Activated naive CD8-positive, alpha-beta T cell treated with anti-CD3 and anti-CD28 coated beads, Interleukin-2, amount 10 ng/mL, durations not matched to agents 7 days and 5 days (primary cell): ENCODE measurements at regions not wholly inside any gene's neighbourhood (a gene's known extent, or its start where the extent isn't known, plus 50 kb on each side); places are given as distances from the start of the nearest gene placed in this dataset.
"Not testable (repeated sequence)": the region's sequence is repeated elsewhere in the genome, so short reads cannot be mapped to it uniquely, and the experiment has no call there.

Experiments used
- ATAC-seq: fragments of 150-1000 bp; cut with Tn5 transposase; one replicate; pipeline ENCODE4 v1.10.0; 2021; ENCODE audit warnings: low read depth, moderate library complexity
- POLR2A ChIA-PET: fragments of 350-600 bp; sonication (Branson Sonifier 250); formaldehyde crosslinking; loops from one replicate; lab custom pipeline; 2021; ENCODE audit warnings: antibody characterized with exemption; lab: Charles Lee
- DNase-seq: peaks from one replicate; pipeline ENCODE4 v3.0.0; 2021
- H3K27ac Mint-ChIP-seq: one replicate; pipeline ENCODE4 v1.8.0; 2022; ENCODE audit warnings: mild to moderate bottlenecking, mixed read lengths
- H3K27me3 Mint-ChIP-seq: one replicate; pipeline ENCODE4 v1.8.0; 2022; ENCODE audit warnings: mild to moderate bottlenecking, moderate library complexity, mixed read lengths
- H3K36me3 Mint-ChIP-seq: one replicate; pipeline ENCODE4 v1.8.0; 2021; ENCODE audit warnings: mild to moderate bottlenecking, mixed read lengths
- H3K4me1 Mint-ChIP-seq: one replicate; pipeline ENCODE4 v1.8.0; 2021; ENCODE audit warnings: mixed read lengths
- H3K4me3 Mint-ChIP-seq: one replicate; pipeline ENCODE4 v1.8.0; 2022; ENCODE audit warnings: mild to moderate bottlenecking, moderate library complexity, mixed read lengths
- H3K9me3 Mint-ChIP-seq: one replicate; pipeline ENCODE4 v1.8.0; 2021; ENCODE audit warnings: mixed read lengths

- no peak overlapping the region for H3K27ac Mint-ChIP-seq
- H3K9me3 Mint-ChIP-seq: no peaks in the 10 kb centered on the region
- no peaks in the 10 kb centered on the region for H3K27me3 Mint-ChIP-seq
- ATAC-seq: no peak
- DNase-seq: no peak
- no peaks in the 10 kb centered on the region for H3K4me1 Mint-ChIP-seq
- POLR2A ChIA-PET: no interaction called here
- no peak overlapping the region for H3K4me3 Mint-ChIP-seq
- no peaks in the 10 kb centered on the region for H3K36me3 Mint-ChIP-seq
Observed at GRCh38 chr7:16267953-16268820, 153.2 kb downstream of the CRPPA start.

GRCh38 chr7:16266877-16267276 is 154.5 kb downstream of the CRPPA start:
- Mint-ChIP-seq H3K4me3 (no peak overlapping the region), H3K36me3 (no peaks in the 10 kb centered on the region), H3K27me3 (no peaks in the 10 kb centered on the region), H3K4me1 (no peaks in the 10 kb centered on the region), H3K9me3 (no peaks in the 10 kb centered on the region), H3K27ac (no peak overlapping the region)
- POLR2A ChIA-PET: no interaction called here
- DNase-seq (no peak), ATAC-seq (no peak)

- ATAC-seq, H3K27ac Mint-ChIP-seq, H3K27me3 Mint-ChIP-seq, DNase-seq, H3K4me1 Mint-ChIP-seq, H3K4me3 Mint-ChIP-seq, POLR2A ChIA-PET, H3K9me3 Mint-ChIP-seq, H3K36me3 Mint-ChIP-seq: not testable (repeated sequence)
Observed at GRCh38 chr7:16266470-16266869, 154.9 kb downstream of the CRPPA start.

- Mint-ChIP-seq H3K4me3 (no peak overlapping the region), H3K9me3 (no peaks in the 10 kb centered on the region), H3K4me1 (no peaks in the 10 kb centered on the region)
Observed at GRCh38 chr7:16265863-16266458, 155.4 kb downstream of the CRPPA start.

GRCh38 chr7:16264823-16265804 is 156.2 kb downstream of the CRPPA start:
- Mint-ChIP-seq H3K27ac (no peak overlapping the region), H3K9me3 (no peaks in the 10 kb centered on the region), H3K4me3 (no peak overlapping the region), H3K36me3 (no peaks in the 10 kb centered on the region), H3K27me3 (no peaks in the 10 kb centered on the region), H3K4me1 (no peaks in the 10 kb centered on the region)
- ATAC-seq: no peak
- DNase-seq: no peak
- POLR2A ChIA-PET: no interaction called here

More at GRCh38 chr7:16265863-16266458, 155.4 kb downstream of the CRPPA start:
- Mint-ChIP-seq H3K36me3 (no peaks in the 10 kb centered on the region), H3K27ac (no peak overlapping the region), H3K27me3 (no peaks in the 10 kb centered on the region)
- ATAC-seq (no peak), DNase-seq (no peak)
- POLR2A ChIA-PET: no interaction called here

GRCh38 chr7:16264036-16264819 is 157.1 kb downstream of the CRPPA start:
- no peak overlapping the region for H3K27ac Mint-ChIP-seq
- ATAC-seq (no peak), DNase-seq (no peak)
- no peak overlapping the region for H3K4me3 Mint-ChIP-seq
- H3K9me3 Mint-ChIP-seq: no peaks in the 10 kb centered on the region
- POLR2A ChIA-PET: no interaction called here
- no peaks in the 10 kb centered on the region for H3K36me3 Mint-ChIP-seq
- H3K27me3 Mint-ChIP-seq: no peaks in the 10 kb centered on the region
- no peaks in the 10 kb centered on the region for H3K4me1 Mint-ChIP-seq

GRCh38 chr7:16263377-16263776 is 158.0 kb downstream of the CRPPA start:
- H3K9me3 Mint-ChIP-seq, H3K4me1 Mint-ChIP-seq, ATAC-seq, POLR2A ChIA-PET, H3K27me3 Mint-ChIP-seq, H3K36me3 Mint-ChIP-seq, DNase-seq, H3K27ac Mint-ChIP-seq, H3K4me3 Mint-ChIP-seq: not testable (repeated sequence)

- no peaks in the 10 kb centered on the region for H3K27me3 Mint-ChIP-seq
- no peak overlapping the region for H3K27ac Mint-ChIP-seq
- POLR2A ChIA-PET: no interaction called here
- no peaks in the 10 kb centered on the region for H3K4me1 Mint-ChIP-seq
- DNase-seq (no peak), ATAC-seq (no peak)
- no peak overlapping the region for H3K4me3 Mint-ChIP-seq
- no peaks in the 10 kb centered on the region for H3K9me3 Mint-ChIP-seq
- no peaks in the 10 kb centered on the region for H3K36me3 Mint-ChIP-seq
Observed at GRCh38 chr7:16261654-16262053, 159.7 kb downstream of the CRPPA start.

- Mint-ChIP-seq H3K36me3 (no peaks in the 10 kb centered on the region), H3K27me3 (no peaks in the 10 kb centered on the region), H3K4me3 (no peak overlapping the region), H3K27ac (no peak overlapping the region), H3K9me3 (no peaks in the 10 kb centered on the region), H3K4me1 (no peaks in the 10 kb centered on the region)
- ATAC-seq (no peak), DNase-seq (no peak)
- POLR2A ChIA-PET: no interaction called here
Observed at GRCh38 chr7:16261100-16261499, 160.2 kb downstream of the CRPPA start.

GRCh38 chr7:16260236-16260728 is 161.1 kb downstream of the CRPPA start:
- H3K36me3 Mint-ChIP-seq: no peaks in the 10 kb centered on the region
- H3K4me1 Mint-ChIP-seq: no peaks in the 10 kb centered on the region
- H3K27me3 Mint-ChIP-seq: no peaks in the 10 kb centered on the region
- POLR2A ChIA-PET: no interaction called here
- ATAC-seq: no peak
- H3K9me3 Mint-ChIP-seq: no peaks in the 10 kb centered on the region
- DNase-seq: no peak
- no peak overlapping the region for H3K27ac Mint-ChIP-seq
- H3K4me3 Mint-ChIP-seq: no peak overlapping the region

- H3K36me3 Mint-ChIP-seq, H3K27me3 Mint-ChIP-seq, ATAC-seq, POLR2A ChIA-PET, H3K4me3 Mint-ChIP-seq, H3K4me1 Mint-ChIP-seq, DNase-seq, H3K27ac Mint-ChIP-seq: not testable (repeated sequence)
- peaks cover 10% of the 10 kb centered on the region for H3K9me3 Mint-ChIP-seq
Observed at GRCh38 chr7:16256419-16256818, 164.9 kb downstream of the CRPPA start.

GRCh38 chr7:16255952-16256351 is 165.4 kb downstream of the CRPPA start:
- POLR2A ChIA-PET, H3K27ac Mint-ChIP-seq, ATAC-seq, H3K4me1 Mint-ChIP-seq, H3K36me3 Mint-ChIP-seq, H3K4me3 Mint-ChIP-seq, H3K27me3 Mint-ChIP-seq, DNase-seq: not testable (repeated sequence)
- H3K9me3 Mint-ChIP-seq: peaks cover 12% of the 10 kb centered on the region
